Stimulated activated CD4-positive, alpha-beta T cell treated with anti-CD3 and anti-CD28 coated beads, Interleukin-2, amount 100 ng/mL, for 48 hours (primary cell): ENCODE measurements at regions not wholly inside any gene's neighbourhood (a gene's known extent, or its start where the extent isn't known, plus 50 kb on each side); places are given as distances from the start of the nearest gene placed in this dataset.
"Not testable (repeated sequence)": the region's sequence is repeated elsewhere in the genome, so short reads cannot be mapped to it uniquely, and the experiment has no call there.

Experiments used
- DNase-seq, 2 donors: peaks; one replicate each; pipeline ENCODE4 v3.0.0-alpha.2; 2020

DNA sequence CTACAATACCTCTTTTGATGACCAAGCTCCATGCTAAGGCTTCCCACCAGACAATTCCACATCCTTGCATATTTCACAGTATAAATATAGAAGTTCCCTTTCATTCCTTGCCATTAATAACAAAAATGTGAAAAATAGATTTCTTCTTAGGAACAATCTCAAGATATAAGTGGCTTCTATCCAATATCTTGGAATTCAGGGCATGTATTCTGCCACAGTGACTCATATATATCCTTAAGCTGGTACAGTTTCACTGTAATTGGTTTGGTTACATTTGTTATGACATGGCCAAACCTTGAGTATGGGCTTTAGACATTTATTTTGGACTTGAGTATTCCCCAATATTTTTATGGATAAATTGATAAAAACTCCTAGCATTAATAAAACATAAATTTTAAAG is 181.7 kb upstream of the DDX53 start:
- DNase-seq = no peak

DNA sequence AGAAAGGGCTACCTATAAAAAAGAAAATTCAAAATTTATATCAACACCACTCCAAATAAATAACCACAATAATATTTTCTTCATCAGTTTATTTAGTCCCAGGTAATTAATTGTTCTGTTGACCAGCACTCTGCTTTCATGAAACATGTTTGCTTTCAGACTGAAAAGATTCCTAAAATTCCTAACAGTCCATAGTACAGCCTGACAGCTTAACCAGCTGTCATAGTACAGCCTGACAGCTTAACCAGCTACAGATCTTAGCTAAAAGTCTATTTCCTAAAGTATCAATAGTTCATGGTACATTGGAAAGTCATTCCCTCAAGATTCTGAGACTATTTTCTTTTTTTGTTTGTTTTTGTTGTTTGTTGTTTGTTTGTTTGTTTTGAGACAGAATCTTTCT is 144.1 kb upstream of the DDX53 start:
- no peak for DNase-seq

- DNase-seq = no peak
These were observed 140.1 kb upstream of the DDX53 start for GRCh38 chrX:22859642-22860041.

- not testable (repeated sequence) for DNase-seq
These were observed 133.0 kb upstream of the DDX53 start for GRCh38 chrX:22866801-22867200.

GRCh38 chrX:22882543-22882942 is 117.2 kb upstream of the DDX53 start:
- DNase-seq = no peak

GRCh38 chrX:22889819-22890218 is 109.9 kb upstream of the DDX53 start:
- no peak for DNase-seq

DNA sequence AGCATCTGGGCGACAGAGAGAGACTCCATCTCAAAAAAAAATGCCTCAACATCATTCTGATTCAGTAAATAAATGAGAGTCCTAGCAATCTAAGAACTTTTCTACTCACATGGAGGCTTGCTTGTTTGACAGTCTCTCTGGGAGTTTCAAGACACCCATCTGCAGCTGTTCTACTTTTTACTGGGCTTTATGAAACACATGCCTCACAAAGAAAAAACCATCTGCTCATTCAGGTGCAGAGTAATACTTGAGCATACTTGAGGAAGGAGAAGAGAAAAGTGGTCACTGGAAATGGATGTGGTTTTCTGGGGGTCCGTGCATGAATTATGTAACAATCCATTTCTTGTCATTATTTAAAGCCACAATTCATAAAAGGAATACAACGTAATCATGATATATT is 87.1 kb upstream of the DDX53 start:
- DNase-seq = no peak

DNA sequence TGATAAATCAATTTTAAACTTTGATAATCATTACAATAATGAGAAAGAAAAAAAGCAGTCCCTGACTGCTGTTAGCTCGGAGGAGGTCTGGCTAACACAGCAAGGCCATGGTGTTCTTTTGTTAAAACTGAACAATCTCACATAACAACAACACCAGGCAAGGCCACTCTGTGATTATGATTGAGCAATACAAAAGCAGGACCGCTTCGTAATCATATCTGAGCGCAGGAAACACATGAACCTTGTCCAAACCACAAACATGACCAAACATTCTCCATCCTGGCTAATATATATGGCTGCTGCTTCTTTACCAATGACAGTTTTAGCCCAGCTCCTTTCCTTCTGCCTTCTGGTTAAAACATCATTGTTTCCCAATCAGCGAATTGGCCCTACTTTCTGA is 76.8 kb upstream of the DDX53 start:
- DNase-seq = no peak

DNA sequence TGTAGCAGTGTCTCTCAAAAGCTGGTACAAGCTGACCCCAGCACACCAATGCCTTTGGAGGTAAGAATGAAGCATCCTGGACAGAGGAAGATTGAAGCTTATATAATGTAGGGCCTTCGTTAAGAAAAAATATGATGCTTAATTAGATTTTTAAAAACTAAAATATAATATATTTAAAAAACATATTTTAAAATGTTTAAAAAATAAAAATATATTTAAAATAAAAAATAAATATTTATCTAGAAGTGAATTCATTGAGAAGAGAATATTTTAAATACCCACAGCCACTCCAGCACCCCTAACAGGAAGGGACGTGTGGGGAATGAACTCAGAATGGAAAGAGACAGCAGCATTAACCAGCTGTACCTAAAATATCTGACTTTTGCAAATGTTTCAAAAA is 65.1 kb upstream of the DDX53 start:
- no peak for DNase-seq

- DNase-seq = no peak
These were observed 54.8 kb upstream of the DDX53 start for GRCh38 chrX:22944945-22945344.
